ENCODE measurements at regions not wholly inside any gene's neighbourhood (a gene's known extent, or its start where the extent isn't known, plus 50 kb on each side); places are given as distances from the start of the nearest gene placed in this dataset.

DNA sequence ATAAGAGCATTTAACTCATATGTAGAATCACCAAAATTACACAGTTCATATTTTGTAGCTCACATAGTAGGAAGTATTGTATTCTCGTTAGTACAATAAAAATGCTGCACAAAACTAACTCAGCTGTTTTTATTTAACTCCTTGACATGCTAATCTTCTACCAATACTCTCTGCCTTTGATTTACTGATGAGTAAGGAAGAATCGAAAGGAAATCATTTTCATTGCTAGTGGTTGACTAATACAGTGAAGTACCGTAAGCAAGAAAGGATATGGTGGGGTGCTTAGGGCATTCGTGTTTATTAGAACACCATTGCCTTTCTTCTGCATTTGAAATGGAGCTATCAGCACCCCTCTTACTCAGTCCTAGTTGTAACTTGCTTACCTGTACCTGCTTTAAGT lies 1239.1 kb upstream of the TENM3 start:
- TF ChIP-seq EZH2 (IDR thresholded peaks at IDR 0.05; ENCODE audit: borderline replicate concordance, low read depth, low read length, poor library complexity, severe bottlenecking) (no peak), CTCF (conservative IDR thresholded peaks at IDR 0.05; ENCODE audit: low read depth, low read length) (no peak)
